PC-3 (cell line): ENCODE measurements at regions not wholly inside any gene's neighbourhood (a gene's known extent, or its start where the extent isn't known, plus 50 kb on each side); places are given as distances from the start of the nearest gene placed in this dataset.

Source experiments
- CTCF ChIP-seq: fragments of 300-600 bp; sonication (generic); conservative IDR thresholded peaks from 2 replicates; pipeline ENCODE4 v1.5.1; 2017; ENCODE audit warnings: antibody characterized with exemption, low read depth, mild to moderate bottlenecking, low read length
- EZH2 ChIP-seq: fragments of 300-600 bp; sonication (generic); IDR thresholded peaks from one replicate; pipeline ENCODE4 v1.6.1; 2017; ENCODE audit warnings: antibody characterized with exemption, mild to moderate bottlenecking, low read length; ENCODE audit not compliant: unreplicated experiment

DNA sequence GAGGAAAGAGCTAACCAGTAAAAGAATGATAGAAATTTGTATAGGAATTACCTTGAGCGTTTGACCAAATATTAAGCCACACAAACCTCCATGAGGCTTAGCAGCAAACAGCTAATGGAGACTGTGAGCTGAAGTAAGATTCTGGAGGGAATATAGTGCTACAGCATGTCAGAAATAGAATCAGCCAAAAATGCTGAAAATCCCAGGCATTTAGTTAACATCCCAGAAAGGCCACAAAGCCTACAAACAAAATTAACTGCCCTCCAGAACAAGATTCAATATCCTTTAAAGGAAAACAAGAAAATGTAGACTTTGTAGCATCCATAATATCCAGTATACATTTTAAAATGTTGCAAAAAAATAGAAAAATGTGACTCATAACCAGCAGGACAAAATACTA is 257.8 kb upstream of the TUSC1 start:
- TF ChIP-seq CTCF (no peak), EZH2 (no peak)
